PFSK-1 (cell line): ENCODE measurements at regions not wholly inside any gene's neighbourhood (a gene's known extent, or its start where the extent isn't known, plus 50 kb on each side); places are given as distances from the start of the nearest gene placed in this dataset.

Experiments used
- FOXP2 ChIP-seq: optimal IDR thresholded peaks from 2 replicates; pipeline ENCODE3; 2011; ENCODE audit warnings: borderline replicate concordance, control low read depth, inconsistent platforms; ENCODE audit not compliant: insufficient read depth; ENCODE audit errors: extremely low read length, extremely low read depth
- POLR2AphosphoS5 ChIP-seq: IDR thresholded peaks from 2 replicates; pipeline ENCODE4 v1.6.1; 2012; ENCODE audit warnings: low read depth, mild to moderate bottlenecking, control low read depth, low read length, moderate library complexity
- REST ChIP-seq, 2 experiments: IDR thresholded peaks; 2 replicates each; pipeline versions ENCODE4 v1.6.1 to v1.8.0; 2011 to 2012; ENCODE audit warnings: low read depth in 2 of 2, low read length in 2 of 2, control low read depth in 1 of 2, inconsistent platforms in 1 of 2, mild to moderate bottlenecking in 1 of 2, moderate library complexity in 1 of 2; ENCODE audit not compliant: insufficient read depth in 1 of 2
- SIN3A ChIP-seq: IDR thresholded peaks from 2 replicates; pipeline ENCODE4 v1.6.1; 2012; ENCODE audit warnings: mild to moderate bottlenecking, low read length, moderate library complexity, borderline replicate concordance; ENCODE audit not compliant: insufficient read depth
- TAF1 ChIP-seq: IDR thresholded peaks from 2 replicates; pipeline ENCODE4 v1.6.1; 2012; ENCODE audit warnings: low read length, control low read depth, borderline replicate concordance; ENCODE audit not compliant: insufficient read depth

GRCh38 chr2:17303521-17303920 lies 214.7 kb downstream of the RAD51AP2 start:
- TF ChIP-seq TAF1 (no peak), REST (IDR thresholded peaks at IDR 0.05; ENCODE audit: insufficient read depth in 1 of 2, low read depth in 2 of 2, low read length in 2 of 2) (no peak), POLR2AphosphoS5 (no peak), FOXP2 (no peak), SIN3A (no peak)
